Occipital lobe (tissue), 1 donor: ENCODE measurements at regions not wholly inside any gene's neighbourhood (a gene's known extent, or its start where the extent isn't known, plus 50 kb on each side); places are given as distances from the start of the nearest gene placed in this dataset.
"Not testable (repeated sequence)": the region's sequence is repeated elsewhere in the genome, so short reads cannot be mapped to it uniquely, and the experiment has no call there.

ENCODE experiments used
- DNase-seq: peaks from one replicate; lab custom pipeline; 2025; lab: John Stamatoyannopoulos, UW

DNA sequence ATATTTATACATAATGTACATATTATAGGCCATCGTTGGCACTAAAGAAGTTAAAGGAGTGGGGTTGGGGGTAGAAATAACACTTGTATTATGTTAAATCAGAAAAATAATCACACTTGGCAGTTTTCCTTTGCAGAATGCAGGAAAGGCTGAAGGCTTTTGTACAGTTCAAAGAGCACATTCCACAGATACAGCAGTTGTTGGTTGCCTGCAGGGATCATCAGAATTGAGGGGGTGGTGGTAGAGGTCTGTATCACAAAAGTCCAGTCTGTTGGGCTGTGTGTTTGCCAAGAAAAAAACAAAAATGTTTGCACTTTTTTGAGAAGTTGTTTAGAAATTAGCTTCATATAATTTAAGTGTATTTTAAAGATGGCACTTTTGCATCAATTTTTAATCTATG, 231.8 kb upstream of the FOXP2 start:
- DNase-seq: no peak

DNA sequence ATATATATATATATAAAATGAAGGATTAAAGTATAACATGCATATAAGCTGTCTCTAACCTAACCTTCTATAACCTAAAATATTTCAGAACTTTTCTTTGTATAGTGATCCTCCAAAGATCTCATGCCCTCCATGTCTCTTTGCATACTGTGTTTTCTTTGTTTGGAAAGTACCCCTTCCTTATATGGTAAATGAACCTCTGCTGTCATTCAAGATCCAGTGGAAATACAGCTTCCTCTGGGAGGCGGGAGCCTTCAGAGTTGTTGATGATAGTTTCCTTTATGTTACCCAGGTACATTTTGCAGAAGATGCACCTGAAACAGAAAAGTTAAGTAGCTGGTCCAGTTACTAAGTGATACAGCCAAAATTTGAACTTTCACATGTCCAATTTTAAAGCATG, 233.3 kb upstream of the FOXP2 start:
- DNase-seq: no peak

DNA sequence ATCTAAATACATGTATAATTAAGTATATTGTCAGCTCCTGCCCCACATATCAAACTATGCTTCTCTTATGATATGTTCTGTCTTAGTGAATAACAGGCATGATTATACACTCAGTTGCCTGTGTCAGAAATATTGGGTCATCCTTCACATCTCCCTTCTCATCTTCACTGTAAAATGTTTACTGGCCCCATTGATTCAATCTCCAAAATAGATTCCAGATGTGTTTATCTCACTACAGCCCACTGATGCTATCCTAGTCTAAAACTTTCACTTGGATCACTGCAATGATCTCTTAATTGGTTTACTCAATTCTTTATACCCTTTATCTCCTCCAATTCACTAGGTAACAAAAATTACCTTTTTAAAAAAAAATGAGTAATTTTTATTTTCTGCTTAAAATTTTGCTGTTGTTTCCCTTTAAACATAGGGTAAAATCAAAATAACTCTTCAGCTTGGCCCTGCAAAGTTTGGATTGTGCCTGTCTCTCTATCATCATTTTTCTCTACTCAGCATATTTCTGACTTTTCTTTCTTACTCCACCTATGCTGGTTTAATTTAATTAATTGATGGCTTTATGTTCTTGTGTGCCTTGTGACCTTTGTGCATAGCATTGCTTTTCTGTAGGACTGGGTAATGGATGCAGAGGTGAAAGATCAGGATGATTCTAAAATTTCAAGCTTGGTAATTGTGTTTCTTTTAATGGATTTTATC, 233.9 kb upstream of the FOXP2 start:
- DNase-seq: no peak

DNA sequence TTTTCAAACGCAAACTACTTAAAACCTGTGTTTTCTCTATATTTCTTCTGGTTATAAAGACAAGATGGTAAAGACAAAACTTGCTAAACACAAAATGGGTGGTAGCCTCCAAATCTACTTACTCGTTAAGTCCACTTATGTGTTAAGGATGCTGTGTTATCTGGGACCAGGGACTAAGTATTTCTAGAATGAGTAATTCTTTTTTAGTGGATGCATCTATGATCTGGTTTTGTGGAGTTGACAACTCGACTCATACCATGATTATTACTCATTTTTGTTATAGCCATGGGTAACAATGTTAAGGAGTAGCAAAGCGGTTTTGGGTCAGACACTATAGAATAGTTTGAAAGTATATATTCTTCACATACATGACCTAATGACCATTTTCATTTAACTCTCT, 239.5 kb upstream of the FOXP2 start:
- DNase-seq: no peak

DNA sequence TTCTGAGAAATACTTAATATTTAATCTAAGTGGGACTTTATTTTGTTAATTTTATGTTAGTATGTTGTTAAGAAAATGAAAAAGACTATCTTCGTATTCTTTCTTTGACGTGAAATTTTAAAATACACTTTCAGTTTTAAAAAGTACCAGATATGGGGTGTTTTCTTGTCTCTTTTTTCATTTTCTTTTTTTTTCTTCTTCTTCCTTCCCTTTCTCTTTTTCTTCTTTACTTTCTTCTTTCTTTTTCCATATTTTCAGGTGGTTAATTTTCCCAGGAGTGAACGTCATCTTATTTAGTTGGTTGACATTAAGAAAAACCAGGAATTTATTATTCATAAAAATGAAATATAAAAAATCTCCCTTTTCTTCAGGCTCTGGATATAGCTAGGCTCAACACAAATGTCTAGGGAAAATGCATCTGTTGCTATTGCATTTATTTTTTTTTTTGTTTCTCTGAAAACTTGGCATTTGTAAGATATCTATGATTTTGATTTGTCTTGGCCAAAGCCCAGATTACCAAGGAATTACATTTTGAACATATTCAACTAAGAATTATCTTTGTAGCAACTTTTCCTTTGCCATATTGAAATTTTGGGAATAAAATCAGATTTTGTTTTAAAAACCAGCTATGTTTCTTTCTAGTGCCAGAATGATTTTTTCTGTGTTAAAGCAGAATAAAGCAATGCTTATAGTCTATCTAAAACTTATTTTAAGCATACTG, 241.3 kb upstream of the FOXP2 start:
- DNase-seq: no peak

DNA sequence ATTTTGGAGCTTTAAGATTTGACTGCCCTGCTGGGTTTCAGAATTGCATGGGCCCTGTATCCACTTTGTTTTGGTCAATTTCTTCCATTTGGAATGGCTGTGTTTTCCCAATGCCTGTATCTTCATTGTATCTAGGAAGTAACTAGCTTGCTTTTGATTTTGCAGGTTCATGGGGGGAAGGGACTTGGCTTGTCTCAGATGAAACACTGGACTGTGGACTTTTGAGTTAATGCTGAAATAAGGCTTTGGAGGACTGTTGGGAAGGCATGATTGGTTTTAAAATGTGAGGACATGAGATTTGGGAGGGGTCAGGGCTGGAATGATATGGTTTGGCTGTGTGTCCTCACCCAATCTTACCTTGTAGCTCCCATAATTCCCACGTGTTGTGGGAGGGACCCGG, 245.2 kb upstream of the FOXP2 start:
- not testable (repeated sequence) for DNase-seq

DNA sequence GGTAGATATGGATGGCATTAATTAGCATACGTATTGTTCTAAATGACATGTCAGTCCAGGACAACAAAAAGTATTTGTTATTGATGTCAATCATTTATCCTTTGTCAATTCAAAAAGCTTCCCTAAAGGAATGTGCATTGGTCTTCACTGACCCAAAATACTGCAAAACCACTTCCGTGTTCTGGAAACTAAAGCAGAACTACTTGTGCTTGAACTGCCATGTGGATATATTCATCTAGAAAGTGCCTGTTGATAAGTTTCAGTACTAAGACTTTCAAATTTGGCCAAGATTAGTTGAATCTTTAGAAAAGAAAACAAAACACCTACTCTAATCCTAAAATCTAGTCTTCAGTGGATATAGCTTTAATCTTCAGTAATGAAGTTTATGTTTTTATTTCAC, 242.1 kb upstream of the PPP1R3A start:
- DNase-seq: no peak

DNA sequence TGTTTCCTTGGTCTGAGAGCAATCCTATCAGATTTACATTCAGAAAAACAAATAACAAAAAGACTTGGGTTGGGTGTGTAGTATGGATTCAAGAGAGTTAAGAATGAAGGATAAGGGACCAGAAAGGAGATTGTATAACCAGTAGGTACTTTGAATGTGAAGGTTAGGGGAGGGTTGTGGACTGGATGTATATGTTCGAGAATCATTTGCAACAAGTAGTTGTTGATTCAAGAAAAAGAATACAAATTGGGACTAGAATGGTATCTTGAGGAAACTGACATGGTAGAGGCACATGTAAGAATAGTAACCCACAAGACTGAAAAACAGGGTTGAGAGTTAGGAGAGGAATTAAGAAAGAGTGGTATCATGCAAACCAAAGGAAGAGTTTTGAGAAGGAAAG, 240.0 kb upstream of the PPP1R3A start:
- no peak for DNase-seq

DNA sequence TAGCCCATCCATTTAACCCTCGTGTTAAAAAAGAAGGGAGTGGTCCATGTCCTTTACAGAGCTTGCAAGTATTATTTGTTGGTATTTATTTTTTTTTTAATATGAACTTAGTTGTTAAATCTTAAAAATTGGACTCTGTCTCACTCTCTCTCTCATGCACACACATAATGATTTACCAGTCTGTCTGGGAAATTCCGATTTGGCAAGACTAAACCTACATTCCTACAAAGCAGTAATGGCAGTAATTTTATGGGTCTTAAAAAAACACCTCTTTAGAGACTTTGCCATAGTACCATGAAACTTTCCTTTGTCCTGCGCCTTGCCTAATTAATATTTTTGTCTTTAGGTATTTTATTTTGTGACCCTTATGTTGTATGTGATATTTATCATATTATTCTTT, 239.5 kb upstream of the PPP1R3A start:
- DNase-seq: no peak

DNA sequence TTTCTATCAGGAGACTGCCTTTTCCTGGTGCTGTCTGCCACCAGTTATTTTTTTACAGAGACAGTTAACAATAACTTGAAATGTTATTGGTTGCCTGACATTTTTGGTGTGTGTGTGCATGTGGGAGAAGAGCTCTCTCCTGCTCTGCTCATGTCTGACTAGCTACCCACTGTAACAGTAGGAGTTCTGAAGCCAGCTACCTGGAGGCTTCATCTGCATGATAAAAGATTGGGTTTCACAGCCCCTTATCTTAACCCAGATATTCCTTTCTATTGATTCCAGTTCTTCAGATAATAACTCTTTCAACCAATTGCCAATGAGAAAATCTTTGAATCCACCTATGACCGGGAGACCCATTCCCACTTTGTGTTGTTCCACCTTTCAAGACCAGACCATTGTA, 237.4 kb upstream of the PPP1R3A start:
- no peak for DNase-seq

DNA sequence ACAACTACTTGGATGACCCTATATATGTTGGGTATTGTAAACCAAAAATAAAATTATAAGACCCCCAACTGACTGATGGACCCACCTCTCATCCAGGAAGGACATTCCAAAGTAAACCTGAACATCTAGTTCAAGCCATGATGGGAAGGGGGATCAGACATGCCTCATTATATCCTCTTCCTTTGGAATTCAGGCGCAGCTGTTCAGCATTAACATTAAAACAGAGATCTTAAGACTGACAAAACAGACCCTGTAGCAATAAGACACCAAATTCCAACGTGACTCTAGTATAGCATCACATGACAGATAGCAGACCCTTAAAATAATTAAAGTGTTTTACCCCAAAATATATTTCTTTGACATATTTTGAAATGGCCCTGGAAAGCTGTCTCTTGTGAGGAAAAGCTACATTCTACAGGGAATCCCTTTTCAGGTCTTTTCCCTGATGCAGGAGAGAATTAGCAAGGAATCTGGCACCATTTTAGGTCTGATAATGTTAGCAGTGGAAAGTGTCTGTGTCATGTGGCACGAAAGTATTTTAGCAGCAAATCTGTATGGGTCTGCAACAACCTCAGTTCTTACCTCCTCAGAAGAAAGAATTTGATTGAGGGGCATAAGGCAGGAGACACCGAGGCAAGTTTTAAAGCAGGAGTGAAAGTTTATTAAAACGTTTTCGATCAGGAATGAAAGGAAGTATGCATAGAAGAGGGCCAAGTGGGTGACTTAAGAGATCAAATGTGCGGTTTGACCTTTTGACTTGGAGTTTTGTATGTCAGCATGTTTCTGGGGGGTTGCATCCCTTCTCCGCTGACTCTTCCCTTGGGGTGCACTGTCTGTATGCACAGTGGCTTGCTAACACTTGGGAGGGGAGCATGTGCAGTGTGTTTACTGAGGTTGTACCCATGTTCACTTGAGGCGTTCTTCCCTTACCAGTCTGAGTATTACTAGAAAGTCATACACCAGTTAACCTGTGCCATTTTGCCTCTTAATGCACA, 236.6 kb upstream of the PPP1R3A start:
- DNase-seq: no peak

DNA sequence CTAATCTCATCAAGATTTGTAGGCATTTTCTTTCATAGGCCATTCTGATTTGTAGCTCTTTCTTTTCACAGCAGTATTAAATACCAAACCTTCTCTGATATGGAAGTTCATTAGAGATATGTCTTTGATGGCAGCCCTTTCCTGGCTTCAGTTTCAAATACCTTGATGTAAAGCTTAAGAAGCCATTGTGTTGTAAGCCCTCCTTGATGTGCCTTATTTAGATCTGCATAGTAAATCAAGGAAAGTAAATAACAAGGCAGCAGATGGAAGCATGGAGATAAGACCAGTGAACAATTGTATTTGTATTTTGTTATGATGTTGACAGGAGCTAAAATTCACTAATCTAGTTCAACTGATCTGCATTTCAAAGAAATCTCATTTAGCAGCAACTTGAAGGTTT, 234.9 kb upstream of the PPP1R3A start:
- DNase-seq: no peak

DNA sequence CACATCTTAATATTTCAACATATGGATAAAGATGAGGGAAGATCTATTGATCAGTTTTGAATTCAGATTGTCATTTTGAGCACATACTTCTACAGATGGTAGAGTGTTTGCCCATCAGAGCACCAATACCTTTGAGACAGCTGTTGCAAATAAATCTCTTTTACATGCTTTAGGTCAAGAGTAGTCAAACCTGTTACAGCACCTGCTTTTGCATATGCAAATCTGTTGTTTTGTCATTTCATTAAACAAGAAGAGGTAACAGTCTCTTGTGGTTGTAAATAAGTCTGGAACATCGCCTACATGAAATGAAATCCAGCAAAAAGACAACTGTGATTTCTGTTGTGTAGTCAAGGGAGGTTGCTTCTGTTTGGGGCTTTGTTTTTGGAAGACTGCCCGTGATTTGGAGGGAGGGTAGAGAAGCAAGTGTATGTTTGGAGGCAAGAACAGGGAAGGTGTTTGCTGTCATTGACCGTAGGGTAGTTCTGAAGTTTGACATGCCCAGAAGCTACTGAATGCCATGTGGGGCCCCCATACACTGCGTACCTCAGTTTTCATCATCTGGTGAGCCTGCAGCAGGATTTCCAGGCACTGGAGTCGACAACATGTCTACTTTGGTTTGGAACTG, 233.6 kb upstream of the PPP1R3A start:
- DNase-seq: no peak

DNA sequence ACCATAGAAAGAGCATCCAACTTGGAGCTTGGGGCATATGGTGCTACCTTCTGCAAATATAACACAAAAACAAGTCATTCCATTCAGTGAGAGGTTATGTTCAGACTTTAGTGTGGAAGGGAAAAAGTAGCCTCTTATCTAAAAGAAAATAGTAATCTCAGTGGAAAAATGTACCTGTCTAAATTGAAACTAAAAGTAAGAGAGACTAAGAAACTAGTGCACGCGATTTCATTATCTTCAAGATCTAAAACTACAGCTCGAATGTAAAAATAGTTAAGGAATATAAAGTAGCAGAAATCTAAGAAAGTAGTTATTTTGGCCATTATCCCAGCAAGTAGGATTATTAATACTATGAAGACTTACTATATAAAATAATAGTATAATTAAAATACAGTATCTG, 233.0 kb upstream of the PPP1R3A start:
- no peak for DNase-seq

DNA sequence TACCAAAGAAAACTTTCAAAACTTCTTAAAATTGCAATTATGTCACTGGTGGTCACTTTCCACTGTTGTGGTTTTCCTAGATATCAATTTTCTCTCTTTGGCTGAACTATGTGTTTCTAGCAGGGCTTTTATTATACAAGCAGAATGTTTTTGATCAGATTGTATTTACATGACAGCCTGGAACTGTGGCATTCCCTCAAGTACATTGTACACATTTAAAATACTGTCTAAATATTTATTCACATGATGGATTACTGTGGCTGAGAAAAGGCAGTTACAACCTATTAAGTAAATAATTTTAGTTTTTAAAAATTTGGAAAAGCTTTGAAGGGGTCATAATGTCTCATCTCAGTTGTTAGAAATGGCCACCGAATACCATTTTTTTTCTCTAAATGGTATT, 231.9 kb upstream of the PPP1R3A start:
- no peak for DNase-seq

DNA sequence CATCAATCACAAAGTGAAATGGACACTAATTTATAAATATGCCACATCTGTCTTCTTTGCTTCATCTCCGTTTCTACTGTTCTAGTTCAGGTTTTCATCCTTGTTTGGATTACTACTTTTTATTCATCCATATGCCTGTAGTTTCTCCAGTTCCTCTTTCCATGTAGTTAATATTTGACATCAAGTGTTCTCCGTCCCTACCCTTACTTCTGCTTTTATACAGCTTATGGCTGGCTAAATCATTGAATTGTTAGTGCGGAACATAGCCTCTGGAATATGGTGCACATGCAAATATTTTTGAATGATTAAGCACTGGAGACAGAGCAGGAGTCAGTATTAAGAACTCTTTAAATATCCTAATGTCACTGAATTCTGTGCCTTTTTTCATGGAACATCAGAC, 230.0 kb upstream of the PPP1R3A start:
- DNase-seq: no peak

DNA sequence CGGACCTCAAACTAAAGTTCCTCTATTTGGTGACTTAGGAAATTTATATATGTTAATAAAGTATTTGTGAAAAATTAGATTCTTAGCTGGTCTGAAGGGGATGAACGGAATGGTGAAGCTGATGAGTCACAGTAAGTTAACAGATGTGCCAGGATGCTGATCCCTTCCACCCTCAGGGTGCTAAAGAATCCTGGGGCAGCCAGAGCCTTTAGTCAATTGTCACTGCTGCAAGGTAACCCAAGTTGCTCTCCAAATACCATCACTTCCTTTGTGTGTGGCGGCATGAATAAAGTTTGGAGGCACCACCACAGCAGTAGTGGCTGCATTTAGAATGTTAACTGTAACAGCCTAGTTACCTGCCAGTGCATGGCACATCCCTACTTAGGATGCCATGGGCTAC, 222.6 kb upstream of the PPP1R3A start:
- no peak for DNase-seq

DNA sequence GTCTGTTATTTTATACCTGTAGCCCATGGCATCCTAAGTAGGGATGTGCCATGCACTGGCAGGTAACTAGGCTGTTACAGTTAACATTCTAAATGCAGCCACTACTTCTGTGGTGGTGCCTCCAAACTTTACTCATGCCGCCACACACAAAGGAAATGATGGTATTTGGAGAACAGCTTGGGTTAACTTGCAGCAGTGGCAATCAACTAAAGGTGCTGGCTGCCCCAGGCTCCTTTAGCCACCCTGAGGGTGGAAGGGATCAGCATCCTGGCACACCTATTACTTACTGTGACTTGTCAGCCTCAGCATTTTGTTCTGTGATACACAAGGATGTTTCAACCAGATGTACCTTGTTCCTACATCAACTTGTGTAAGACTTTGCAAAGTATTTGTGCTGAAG, 221.8 kb upstream of the PPP1R3A start:
- no peak for DNase-seq

DNA sequence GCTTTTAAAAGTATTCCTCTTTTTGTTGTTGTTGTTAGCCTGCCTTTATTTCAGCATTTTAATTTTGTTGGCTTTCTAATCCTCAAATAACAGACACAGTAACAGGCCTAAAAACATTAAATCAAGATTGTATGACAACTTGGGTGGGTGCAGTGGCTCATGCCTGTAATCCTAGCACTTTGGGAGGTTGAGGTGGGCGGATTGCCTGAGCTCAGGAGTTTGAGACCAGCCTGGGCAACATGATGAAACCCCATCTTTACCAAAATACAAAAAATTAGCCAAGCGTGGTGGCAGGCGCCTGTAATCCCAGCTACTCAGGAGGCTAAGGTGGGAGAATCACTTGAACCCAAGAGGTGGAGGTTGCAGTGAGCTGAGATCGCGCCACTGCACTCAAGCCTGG, 220.9 kb upstream of the PPP1R3A start:
- not testable (repeated sequence) for DNase-seq

DNA sequence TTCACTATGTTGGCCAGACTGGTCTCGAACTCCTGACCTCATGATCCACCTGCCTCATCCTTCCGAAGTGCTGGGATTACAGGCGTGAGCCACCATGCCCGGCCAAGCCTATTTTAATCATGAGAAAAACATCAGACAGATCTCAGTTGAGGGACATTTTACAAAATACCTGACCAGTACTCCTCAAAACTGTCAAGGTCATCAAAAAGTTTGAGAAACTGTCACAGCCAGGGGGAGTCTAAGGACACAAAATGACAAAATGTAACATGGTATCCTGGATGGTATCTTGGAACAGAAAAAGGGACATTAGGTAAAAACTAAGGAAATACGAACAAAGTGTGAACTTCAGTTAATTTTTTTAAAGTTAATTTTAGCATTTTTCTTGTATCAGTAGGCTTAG, 219.8 kb upstream of the PPP1R3A start:
- DNase-seq: no peak

DNA sequence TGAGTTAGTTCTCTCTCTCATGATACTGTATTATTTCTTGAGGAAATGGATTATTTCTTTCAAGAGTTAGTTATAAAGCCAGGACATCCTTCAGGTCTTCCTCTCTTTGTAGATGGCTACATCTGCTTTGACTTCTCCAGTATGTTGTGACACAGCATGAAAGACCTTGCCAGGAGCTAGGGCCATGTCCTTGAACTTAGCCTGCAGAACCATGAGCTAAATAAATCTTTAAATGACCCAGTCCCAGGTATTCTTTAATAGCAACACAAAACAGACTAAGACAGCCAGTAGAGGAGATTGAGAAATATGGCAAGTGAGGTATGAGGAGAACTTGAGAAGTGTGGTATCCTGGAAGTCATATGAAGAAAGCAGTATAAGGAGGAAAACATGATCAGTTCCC, 214.9 kb upstream of the PPP1R3A start:
- DNase-seq: no peak

DNA sequence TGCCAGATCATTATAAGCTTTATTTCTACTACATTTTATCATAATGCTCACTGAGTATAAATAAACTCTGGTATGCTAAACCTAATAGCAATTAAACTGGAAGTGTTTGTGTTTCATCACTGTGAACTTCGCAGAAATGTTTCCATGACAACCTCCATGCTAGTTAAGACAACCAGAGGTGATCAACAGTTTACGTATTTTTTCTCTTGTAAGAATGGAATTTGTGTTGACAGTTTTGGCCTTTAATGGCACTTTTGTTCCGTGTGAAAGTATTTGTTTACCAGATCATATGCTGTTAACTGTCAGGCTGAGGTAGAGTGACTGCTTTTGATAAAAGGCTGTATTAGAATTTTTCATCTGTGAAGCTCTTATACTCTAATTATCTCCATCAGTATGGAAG, 212.1 kb upstream of the PPP1R3A start:
- no peak for DNase-seq
